IPS-15b (cell line): ENCODE measurements at regions not wholly inside any gene's neighbourhood (a gene's known extent, or its start where the extent isn't known, plus 50 kb on each side); places are given as distances from the start of the nearest gene placed in this dataset.
A peak's percentile ranks its signal among the peaks of the same experiment; 100 is the strongest.
"Not testable (repeated sequence)": the region's sequence is repeated elsewhere in the genome, so short reads cannot be mapped to it uniquely, and the experiment has no call there.

Experiments
- H3K27me3 ChIP-seq: one replicate; pipeline ENCODE4 v1.6.1; 2013; ENCODE audit warnings: low read length; ENCODE audit not compliant: control insufficient read depth, insufficient read depth
- H3K36me3 ChIP-seq: one replicate; pipeline ENCODE4 v1.6.1; 2013; ENCODE audit warnings: low read length; ENCODE audit not compliant: control insufficient read depth, insufficient read depth
- H3K4me1 ChIP-seq: one replicate; pipeline ENCODE4 v1.6.1; 2013; ENCODE audit warnings: mild to moderate bottlenecking, low read length; ENCODE audit not compliant: control insufficient read depth, insufficient read depth
- H3K4me3 ChIP-seq: one replicate; pipeline ENCODE4 v1.5.1; 2013; ENCODE audit warnings: low read depth, low read length
- H3K9ac ChIP-seq: one replicate; pipeline ENCODE4 v1.6.1; 2013; ENCODE audit warnings: low read depth, mild to moderate bottlenecking, low read length
- H3K9me3 ChIP-seq: one replicate; pipeline ENCODE4 v1.6.1; 2013; ENCODE audit warnings: mild to moderate bottlenecking, low read length; ENCODE audit not compliant: control insufficient read depth, insufficient read depth

GRCh38 chr10:53370347-53370746 is 597.8 kb upstream of the MBL2 start:
- Histone ChIP-seq H3K9ac (no peak overlapping the region), H3K4me3 (no peak overlapping the region), H3K36me3 (no peaks in the 10 kb centered on the region), H3K9me3 (no peaks in the 10 kb centered on the region), H3K4me1 (no peaks in the 10 kb centered on the region), H3K27me3 (no peaks in the 10 kb centered on the region)

DNA sequence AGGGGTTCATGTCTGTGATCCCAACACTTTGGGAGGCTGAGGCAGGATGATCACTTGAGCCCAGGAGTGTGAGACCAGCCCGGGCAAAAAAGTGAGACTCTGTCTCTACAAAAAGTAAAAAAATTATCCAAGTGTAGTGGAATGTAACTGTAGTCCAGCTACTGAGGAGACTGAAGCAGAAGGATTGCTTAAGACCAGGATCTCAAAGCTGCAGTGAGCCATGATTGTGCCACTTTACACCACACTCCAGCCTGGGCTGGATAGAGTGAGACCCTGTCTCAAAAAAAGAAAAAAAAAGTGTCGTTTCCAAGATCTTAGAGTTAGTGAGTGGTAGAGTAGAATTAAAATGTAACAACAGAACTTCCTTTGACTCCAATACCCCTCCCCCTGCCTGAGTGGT is 589.4 kb upstream of the MBL2 start:
- Histone ChIP-seq H3K9me3 (no peaks in the 10 kb centered on the region), H3K4me3 (no peak overlapping the region), H3K4me1 (peaks cover 13% of the 10 kb centered on the region), H3K9ac (no peak overlapping the region), H3K36me3 (no peaks in the 10 kb centered on the region), H3K27me3 (no peaks in the 10 kb centered on the region)

DNA sequence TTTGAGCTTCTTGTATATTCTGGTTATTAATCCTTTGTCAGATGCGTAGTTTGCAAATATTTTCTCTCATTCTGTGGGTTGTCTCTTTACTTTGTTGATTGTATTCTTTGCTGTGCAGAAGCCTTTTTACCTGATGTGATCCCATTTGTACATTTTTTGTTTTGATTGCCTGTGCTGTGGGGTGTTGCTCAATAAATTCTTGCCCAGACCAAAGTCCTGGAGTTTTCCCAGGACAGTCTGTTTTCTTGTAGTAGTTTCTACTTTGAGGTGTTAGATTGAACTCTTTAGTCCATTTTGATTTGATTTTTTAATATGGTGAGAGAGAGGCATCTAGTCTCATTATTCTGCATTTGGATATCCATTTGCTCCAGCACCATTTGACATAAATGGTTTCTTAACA is 588.7 kb upstream of the MBL2 start:
- Histone ChIP-seq H3K4me1 (peaks cover 13% of the 10 kb centered on the region), H3K9me3 (no peaks in the 10 kb centered on the region), H3K27me3 (no peaks in the 10 kb centered on the region), H3K36me3 (no peaks in the 10 kb centered on the region), H3K9ac (no peak overlapping the region), H3K4me3 (no peak overlapping the region)

GRCh38 chr10:53358978-53359377 is 586.4 kb upstream of the MBL2 start:
- not testable (repeated sequence) for H3K9ac ChIP-seq, H3K4me3 ChIP-seq, H3K36me3 ChIP-seq, H3K9me3 ChIP-seq, H3K27me3 ChIP-seq
- H3K4me1 ChIP-seq = peaks cover 13% of the 10 kb centered on the region

- Histone ChIP-seq H3K4me1 (peaks cover 13% of the 10 kb centered on the region), H3K9me3 (no peaks in the 10 kb centered on the region), H3K36me3 (no peaks in the 10 kb centered on the region), H3K9ac (peak overlapping the region; percentile 18), H3K27me3 (no peaks in the 10 kb centered on the region), H3K4me3 (no peak overlapping the region)
Observed at GRCh38 chr10:53358536-53358935, 586.0 kb upstream of the MBL2 start.

GRCh38 chr10:53357587-53357986 is 585.0 kb upstream of the MBL2 start:
- H3K36me3 ChIP-seq = no peaks in the 10 kb centered on the region
- no peaks in the 10 kb centered on the region for H3K27me3 ChIP-seq
- H3K4me3 ChIP-seq = no peak overlapping the region
- no peaks in the 10 kb centered on the region for H3K9me3 ChIP-seq
- H3K9ac ChIP-seq = no peak overlapping the region
- peaks cover 13% of the 10 kb centered on the region for H3K4me1 ChIP-seq

DNA sequence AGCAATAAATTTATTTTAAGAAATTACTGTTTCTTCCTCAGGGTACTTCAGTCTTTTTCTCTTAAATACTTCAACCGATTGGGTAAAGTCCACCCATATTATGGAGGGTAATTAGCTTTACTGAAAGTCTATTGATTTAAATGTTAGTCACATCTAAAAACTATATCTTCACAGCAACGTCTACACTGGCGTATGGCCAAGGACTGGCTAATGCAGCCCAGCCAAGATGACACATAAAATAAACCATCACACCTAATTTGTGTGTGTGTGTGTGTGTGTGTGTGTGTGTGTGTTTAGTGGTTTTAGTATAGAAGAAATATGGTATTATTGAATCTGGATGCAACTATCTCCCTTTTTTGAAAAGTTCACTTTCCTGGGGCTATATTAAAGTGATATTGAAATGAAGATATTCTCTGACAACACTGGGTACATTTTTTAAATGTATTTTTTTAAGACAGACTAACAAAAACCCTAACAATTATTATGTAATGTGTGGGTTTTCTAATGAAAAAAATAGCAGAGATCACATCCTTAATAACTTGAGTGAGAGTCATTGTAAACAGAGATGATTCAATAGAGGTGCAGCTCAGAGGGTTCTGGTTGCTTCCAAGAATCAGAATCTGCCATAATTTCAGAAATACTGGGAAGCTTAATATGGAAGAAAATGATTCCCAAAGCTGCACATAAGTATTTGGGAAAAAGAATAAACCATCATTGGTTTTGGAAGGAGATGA is 584.2 kb upstream of the MBL2 start:
- H3K9ac ChIP-seq = no peak overlapping the region
- H3K9me3 ChIP-seq = no peaks in the 10 kb centered on the region
- H3K36me3 ChIP-seq = no peaks in the 10 kb centered on the region
- H3K27me3 ChIP-seq = no peaks in the 10 kb centered on the region
- H3K4me3 ChIP-seq = no peak overlapping the region
- H3K4me1 ChIP-seq = peaks cover 13% of the 10 kb centered on the region

DNA sequence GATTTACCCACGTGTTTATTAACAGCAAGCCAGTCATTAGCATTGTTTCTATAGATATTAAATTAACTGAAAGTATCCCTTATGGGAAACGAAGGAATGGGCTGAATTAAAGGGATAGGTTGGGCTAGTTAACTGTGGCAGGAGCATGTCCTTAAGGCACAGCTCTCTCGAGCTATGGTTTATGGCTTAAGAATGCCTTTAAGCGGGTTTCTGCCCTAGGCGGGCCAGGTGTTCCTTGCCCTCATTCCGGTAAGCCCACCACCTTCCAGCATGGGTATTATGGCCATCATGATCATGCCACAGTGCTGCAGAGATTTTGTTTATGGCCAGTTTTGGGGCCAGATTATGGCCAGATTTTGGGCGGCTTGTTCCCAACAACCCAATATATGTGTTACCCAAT is 569.9 kb upstream of the MBL2 start:
- not testable (repeated sequence) for H3K9me3 ChIP-seq, H3K27me3 ChIP-seq, H3K4me3 ChIP-seq, H3K4me1 ChIP-seq, H3K36me3 ChIP-seq, H3K9ac ChIP-seq

DNA sequence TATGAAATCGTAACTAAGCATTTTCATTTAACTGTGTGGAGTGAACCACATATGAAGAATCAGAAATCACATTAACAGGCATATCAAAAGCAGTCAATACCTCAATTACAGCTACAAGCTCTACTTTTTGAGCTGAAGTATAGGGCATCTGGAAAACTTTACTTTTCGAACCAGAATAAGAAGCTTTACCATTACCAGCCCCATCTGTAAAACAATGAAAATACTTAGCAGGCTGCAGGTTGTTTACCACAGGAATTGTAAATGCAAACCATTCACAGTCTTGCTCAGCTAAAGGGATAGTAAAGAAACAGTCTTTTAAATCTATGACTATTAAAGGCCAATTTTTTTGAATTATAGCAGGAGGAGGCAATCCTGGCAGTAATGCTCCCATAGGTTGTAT is 565.6 kb upstream of the MBL2 start:
- H3K36me3 ChIP-seq, H3K4me3 ChIP-seq, H3K9ac ChIP-seq, H3K9me3 ChIP-seq, H3K4me1 ChIP-seq, H3K27me3 ChIP-seq: not testable (repeated sequence)

- H3K9ac ChIP-seq, H3K36me3 ChIP-seq, H3K4me1 ChIP-seq, H3K9me3 ChIP-seq, H3K4me3 ChIP-seq, H3K27me3 ChIP-seq: not testable (repeated sequence)
Observed at GRCh38 chr10:53335803-53336422, 563.3 kb upstream of the MBL2 start.

GRCh38 chr10:53331460-53331859 is 558.9 kb upstream of the MBL2 start:
- no peak overlapping the region for H3K9ac ChIP-seq
- H3K27me3 ChIP-seq = no peaks in the 10 kb centered on the region
- H3K4me3 ChIP-seq = no peak overlapping the region
- H3K36me3 ChIP-seq = no peaks in the 10 kb centered on the region
- no peaks in the 10 kb centered on the region for H3K4me1 ChIP-seq
- peaks cover 2% of the 10 kb centered on the region for H3K9me3 ChIP-seq

GRCh38 chr10:53326401-53327305 is 554.1 kb upstream of the MBL2 start:
- H3K4me1 ChIP-seq, H3K27me3 ChIP-seq, H3K9me3 ChIP-seq, H3K9ac ChIP-seq, H3K36me3 ChIP-seq, H3K4me3 ChIP-seq: not testable (repeated sequence)
